ENCODE measurements at regions not wholly inside any gene's neighbourhood (a gene's known extent, or its start where the extent isn't known, plus 50 kb on each side); places are given as distances from the start of the nearest gene placed in this dataset.

DNA sequence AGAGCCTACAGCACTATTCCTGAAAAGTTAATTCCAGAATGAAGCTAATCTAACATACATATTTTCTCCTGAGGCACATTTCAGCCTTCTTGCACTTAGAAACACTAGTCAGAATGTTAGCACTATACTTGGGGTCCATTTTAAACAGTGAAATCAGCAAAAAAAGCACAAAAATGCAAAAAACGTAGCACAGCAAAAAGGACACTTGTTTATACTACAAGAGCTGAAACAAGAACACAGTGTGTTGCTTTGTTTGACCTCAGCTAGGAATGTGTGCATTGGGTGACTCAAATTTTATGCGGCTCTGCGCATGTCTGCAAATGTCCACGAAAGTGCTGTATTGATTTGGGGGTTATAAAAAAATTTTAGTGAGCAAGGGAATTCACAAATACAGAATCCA lies 226.2 kb downstream of the KCNRG start:
- TF ChIP-seq, protein P1, sequence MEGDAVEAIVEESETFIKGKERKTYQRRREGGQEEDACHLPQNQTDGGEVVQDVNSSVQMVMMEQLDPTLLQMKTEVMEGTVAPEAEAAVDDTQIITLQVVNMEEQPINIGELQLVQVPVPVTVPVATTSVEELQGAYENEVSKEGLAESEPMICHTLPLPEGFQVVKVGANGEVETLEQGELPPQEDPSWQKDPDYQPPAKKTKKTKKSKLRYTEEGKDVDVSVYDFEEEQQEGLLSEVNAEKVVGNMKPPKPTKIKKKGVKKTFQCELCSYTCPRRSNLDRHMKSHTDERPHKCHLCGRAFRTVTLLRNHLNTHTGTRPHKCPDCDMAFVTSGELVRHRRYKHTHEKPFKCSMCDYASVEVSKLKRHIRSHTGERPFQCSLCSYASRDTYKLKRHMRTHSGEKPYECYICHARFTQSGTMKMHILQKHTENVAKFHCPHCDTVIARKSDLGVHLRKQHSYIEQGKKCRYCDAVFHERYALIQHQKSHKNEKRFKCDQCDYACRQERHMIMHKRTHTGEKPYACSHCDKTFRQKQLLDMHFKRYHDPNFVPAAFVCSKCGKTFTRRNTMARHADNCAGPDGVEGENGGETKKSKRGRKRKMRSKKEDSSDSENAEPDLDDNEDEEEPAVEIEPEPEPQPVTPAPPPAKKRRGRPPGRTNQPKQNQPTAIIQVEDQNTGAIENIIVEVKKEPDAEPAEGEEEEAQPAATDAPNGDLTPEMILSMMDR (IDR thresholded peaks at IDR 0.05): no peak
- no peak for TF ChIP-seq POLR2A (IDR thresholded peaks at IDR 0.05)

Measured in lower leg skin (tissue), 3 donors.